ENCODE measurements at regions not wholly inside any gene's neighbourhood (a gene's known extent, or its start where the extent isn't known, plus 50 kb on each side); places are given as distances from the start of the nearest gene placed in this dataset.
"Not testable (repeated sequence)": the region's sequence is repeated elsewhere in the genome, so short reads cannot be mapped to it uniquely, and the experiment has no call there.

GRCh38 chr9:25461416-25461815 lies 216.8 kb downstream of the TUSC1 start:
- DNase-seq (ENCODE audit: low read depth) = no peak

GRCh38 chr9:25453875-25454274 lies 224.4 kb downstream of the TUSC1 start:
- no peak for DNase-seq (ENCODE audit: low read depth)

GRCh38 chr9:25449503-25449902 lies 228.7 kb downstream of the TUSC1 start:
- DNase-seq (ENCODE audit: low read depth) = peak; percentile 10

GRCh38 chr9:25445721-25446120 lies 232.5 kb downstream of the TUSC1 start:
- DNase-seq (ENCODE audit: low read depth) = not testable (repeated sequence)

GRCh38 chr9:25442526-25442925 lies 235.7 kb downstream of the TUSC1 start:
- DNase-seq (ENCODE audit: low read depth) = no peak

- no peak for DNase-seq (ENCODE audit: low read depth)
Observed at GRCh38 chr9:25427898-25428297, 250.3 kb downstream of the TUSC1 start.

- no peak for DNase-seq (ENCODE audit: low read depth)
Observed at GRCh38 chr9:25427290-25427689, 251.0 kb downstream of the TUSC1 start.

GRCh38 chr9:25421560-25421959 lies 256.7 kb downstream of the TUSC1 start:
- DNase-seq (ENCODE audit: low read depth) = no peak

GRCh38 chr9:25418974-25419373 lies 259.3 kb downstream of the TUSC1 start:
- peak; percentile 16 for DNase-seq (ENCODE audit: low read depth)

- no peak for DNase-seq (ENCODE audit: low read depth)
Observed at GRCh38 chr9:25415718-25416117, 262.5 kb downstream of the TUSC1 start.

- DNase-seq (ENCODE audit: low read depth) = no peak
Observed at GRCh38 chr9:25412646-25413045, 265.6 kb downstream of the TUSC1 start.

GRCh38 chr9:25397746-25398145 lies 280.5 kb downstream of the TUSC1 start:
- no peak for DNase-seq (ENCODE audit: low read depth)

GRCh38 chr9:25396828-25397227 lies 281.4 kb downstream of the TUSC1 start:
- DNase-seq (ENCODE audit: low read depth) = no peak

GRCh38 chr9:25381141-25381540 lies 297.1 kb downstream of the TUSC1 start:
- DNase-seq (ENCODE audit: low read depth) = no peak

- DNase-seq (ENCODE audit: low read depth) = no peak
Observed at GRCh38 chr9:25377039-25377438, 301.2 kb downstream of the TUSC1 start.

GRCh38 chr9:25374281-25374680 lies 304.0 kb downstream of the TUSC1 start:
- DNase-seq (ENCODE audit: low read depth) = no peak

- DNase-seq (ENCODE audit: low read depth) = no peak
Observed at GRCh38 chr9:25366906-25367305, 311.3 kb downstream of the TUSC1 start.

- DNase-seq (ENCODE audit: low read depth) = no peak
Observed at GRCh38 chr9:25353783-25354182, 324.5 kb downstream of the TUSC1 start.

GRCh38 chr9:25350011-25350410 lies 328.2 kb downstream of the TUSC1 start:
- DNase-seq (ENCODE audit: low read depth) = no peak

GRCh38 chr9:25322142-25322541 lies 356.1 kb downstream of the TUSC1 start:
- no peak for DNase-seq (ENCODE audit: low read depth)

- no peak for DNase-seq (ENCODE audit: low read depth)
Observed at GRCh38 chr9:25310961-25311360, 367.3 kb downstream of the TUSC1 start.

GRCh38 chr9:25308549-25308948 lies 369.7 kb downstream of the TUSC1 start:
- no peak for DNase-seq (ENCODE audit: low read depth)

GRCh38 chr9:25302601-25303000 lies 375.6 kb downstream of the TUSC1 start:
- DNase-seq (ENCODE audit: low read depth) = no peak

- DNase-seq (ENCODE audit: low read depth) = not testable (repeated sequence)
Observed at GRCh38 chr9:25288195-25288594, 390.0 kb downstream of the TUSC1 start.

- DNase-seq (ENCODE audit: low read depth) = no peak
Observed at GRCh38 chr9:25284365-25284764, 393.9 kb downstream of the TUSC1 start.
